Kidney capillary endothelial cell (primary cell): ENCODE measurements at regions not wholly inside any gene's neighbourhood (a gene's known extent, or its start where the extent isn't known, plus 50 kb on each side); places are given as distances from the start of the nearest gene placed in this dataset.

Experiments used
- DNase-seq: peaks from one replicate; pipeline ENCODE4 v3.0.0-alpha.2; 2018; ENCODE audit warnings: low spot score

DNA sequence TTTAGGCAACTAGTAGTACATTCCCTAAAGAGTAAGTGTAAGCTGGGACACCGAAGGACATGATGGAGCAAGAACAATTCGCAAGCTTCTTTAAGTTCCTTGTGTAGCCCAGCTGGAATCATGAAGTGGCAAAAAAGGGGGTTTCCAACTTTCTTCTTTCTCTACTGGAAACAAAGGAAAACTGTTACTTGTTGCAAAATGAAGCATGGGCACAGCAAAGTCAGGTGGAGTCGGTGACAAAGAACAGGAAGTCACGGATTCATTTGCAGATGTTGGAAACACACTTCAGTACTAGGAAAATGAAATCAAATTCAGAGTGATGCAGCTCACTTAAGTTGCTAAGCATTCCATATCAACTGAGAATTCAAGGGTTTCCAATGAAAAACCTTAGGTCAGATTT is 706.9 kb upstream of the STXBP6 start:
- no peak for DNase-seq

- DNase-seq: no peak
Observed at GRCh38 chr14:25753130-25753529, 703.2 kb upstream of the STXBP6 start.

DNA sequence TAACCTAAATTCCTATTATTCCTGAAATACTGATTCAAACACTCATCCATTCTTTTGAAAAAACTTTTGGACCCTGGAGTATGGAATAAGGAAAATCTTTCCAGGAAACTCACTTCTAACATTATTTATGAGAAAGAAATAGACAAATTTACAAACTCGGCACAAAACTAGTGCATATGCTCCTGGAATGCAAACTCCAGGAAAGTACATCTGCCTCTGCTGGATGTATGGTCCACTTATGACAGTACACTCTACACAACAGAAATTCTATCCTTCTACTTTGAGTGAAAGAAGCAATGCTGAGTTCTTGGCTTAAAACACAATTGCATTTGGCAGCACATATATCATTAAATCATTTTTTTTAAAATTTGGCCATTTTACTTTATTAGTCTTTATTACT is 700.5 kb upstream of the STXBP6 start:
- DNase-seq: no peak
